Lower leg skin (tissue), 4 donors: ENCODE measurements at regions not wholly inside any gene's neighbourhood (a gene's known extent, or its start where the extent isn't known, plus 50 kb on each side); places are given as distances from the start of the nearest gene placed in this dataset.

Experiments
- DNase-seq, 2 donors: peaks; one replicate each; pipeline ENCODE4 v3.0.0-alpha.2; 2019; ENCODE audit warnings: low spot score in 2 of 2
- H3K4me3 ChIP-seq: fragments of 200-600 bp; sonication (generic); 2 replicates; pipeline ENCODE4 v1.5.1; 2017; ENCODE audit warnings: mild to moderate bottlenecking, low read depth; ENCODE audit not compliant: poor library complexity, severe bottlenecking
- POLR2A ChIP-seq, 2 donors: fragments of 450-650 bp; IDR thresholded peaks; one replicate each; pipeline ENCODE4 v1.6.1; 2016 to 2017; ENCODE audit warnings: antibody characterized with exemption in 2 of 2, mild to moderate bottlenecking in 1 of 2, moderate library complexity in 1 of 2
- WGBS, 2 donors: methylation state at CpG; one replicate each; pipeline ENCODE4 v1.1.5; 2018; 5-methylcytosine and 5-hydroxymethylcytosine counted together
- intact Hi-C: fragments of 100-400 bp; cut with DNase I; formaldehyde crosslinking; loops from one replicate; pipeline ENCODE4 v1.15.0; 2023; ENCODE audit warnings: low total_unique reads
- TF ChIP-seq, protein P1 (sequence below), 3 donors: fragments of 450-650 bp; IDR thresholded peaks; one replicate each; pipeline ENCODE4 v1.5.1; 2016; ENCODE audit warnings: antibody characterized with exemption in 3 of 3, mild to moderate bottlenecking in 3 of 3, moderate library complexity in 2 of 3

DNA sequence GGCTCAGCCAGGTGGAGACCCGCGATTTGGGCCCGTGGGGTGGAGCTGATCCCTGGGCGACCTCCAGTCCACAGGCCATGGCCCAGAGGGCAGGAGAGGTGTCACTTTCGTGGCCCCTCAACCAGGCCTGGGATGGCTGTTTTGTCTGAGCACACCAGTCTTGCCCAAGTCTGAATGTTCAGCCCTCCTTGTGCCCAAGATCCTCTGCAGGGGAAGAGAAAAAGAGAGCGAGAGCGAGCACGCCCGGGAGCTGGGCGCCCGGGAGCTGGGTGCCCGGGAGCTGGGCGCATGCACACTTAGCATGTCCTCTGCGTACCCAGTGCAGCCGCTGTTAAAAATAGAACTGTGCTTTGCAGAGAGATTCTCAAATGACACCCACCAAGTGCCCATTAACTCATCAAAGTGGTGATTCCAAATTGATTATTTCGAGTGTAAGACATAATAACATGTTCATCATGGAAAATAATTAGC lies 403.3 kb upstream of the TNRC6C start:
- H3K4me3 ChIP-seq, result no peak overlapping the region
- 51 to 71% methylated on average over 16 of the region's 16 CpGs for WGBS, 2 donors
- intact Hi-C loops, result no loop called here
- DNase-seq, result no peak
- TF ChIP-seq, protein P1, sequence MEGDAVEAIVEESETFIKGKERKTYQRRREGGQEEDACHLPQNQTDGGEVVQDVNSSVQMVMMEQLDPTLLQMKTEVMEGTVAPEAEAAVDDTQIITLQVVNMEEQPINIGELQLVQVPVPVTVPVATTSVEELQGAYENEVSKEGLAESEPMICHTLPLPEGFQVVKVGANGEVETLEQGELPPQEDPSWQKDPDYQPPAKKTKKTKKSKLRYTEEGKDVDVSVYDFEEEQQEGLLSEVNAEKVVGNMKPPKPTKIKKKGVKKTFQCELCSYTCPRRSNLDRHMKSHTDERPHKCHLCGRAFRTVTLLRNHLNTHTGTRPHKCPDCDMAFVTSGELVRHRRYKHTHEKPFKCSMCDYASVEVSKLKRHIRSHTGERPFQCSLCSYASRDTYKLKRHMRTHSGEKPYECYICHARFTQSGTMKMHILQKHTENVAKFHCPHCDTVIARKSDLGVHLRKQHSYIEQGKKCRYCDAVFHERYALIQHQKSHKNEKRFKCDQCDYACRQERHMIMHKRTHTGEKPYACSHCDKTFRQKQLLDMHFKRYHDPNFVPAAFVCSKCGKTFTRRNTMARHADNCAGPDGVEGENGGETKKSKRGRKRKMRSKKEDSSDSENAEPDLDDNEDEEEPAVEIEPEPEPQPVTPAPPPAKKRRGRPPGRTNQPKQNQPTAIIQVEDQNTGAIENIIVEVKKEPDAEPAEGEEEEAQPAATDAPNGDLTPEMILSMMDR (IDR thresholded peaks at IDR 0.05), result no peak
- no peak for TF ChIP-seq POLR2A (IDR thresholded peaks at IDR 0.05)

DNA sequence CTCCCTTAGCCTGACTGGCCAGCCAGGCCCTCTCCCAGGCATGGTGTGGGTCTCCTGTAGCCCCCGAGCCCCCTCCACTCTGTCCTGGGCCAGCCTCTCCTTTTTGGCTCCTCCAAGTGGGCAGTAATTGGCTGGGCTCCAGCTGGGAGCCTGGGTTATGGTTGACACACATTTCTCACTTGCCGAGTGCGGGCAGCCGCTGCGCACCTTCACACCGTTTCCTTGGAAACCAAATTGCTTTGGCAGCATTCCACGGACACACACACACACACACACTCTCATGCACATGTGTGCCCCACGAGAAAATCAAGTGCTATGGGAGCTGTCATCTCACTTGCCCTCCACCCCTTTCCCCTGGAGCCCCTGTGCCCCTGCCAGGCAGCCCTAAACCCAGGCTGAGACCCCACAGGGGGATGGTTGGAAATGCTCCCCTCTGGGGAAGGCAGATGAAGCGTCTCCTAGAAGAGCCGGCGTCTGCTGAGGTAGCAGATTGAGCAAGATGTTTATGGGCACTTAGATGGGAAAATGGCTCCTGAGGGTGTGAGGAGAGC lies 402.7 kb upstream of the TNRC6C start:
- intact Hi-C loops, result no loop called here
- no peak for TF ChIP-seq POLR2A (IDR thresholded peaks at IDR 0.05)
- TF ChIP-seq, protein P1 (IDR thresholded peaks at IDR 0.05), result no peak
- DNase-seq, result no peak
- no peak overlapping the region for H3K4me3 ChIP-seq
- 21 to 23% methylated on average over 7 to 11 of the region's 11 CpGs for WGBS, 2 donors

GRCh38 chr17:77556383-77557061 lies 402.0 kb upstream of the TNRC6C start:
- DNase-seq, result no peak
- no peak overlapping the region for H3K4me3 ChIP-seq
- 78 to 79% methylated on average over 13 to 14 of the region's 14 CpGs for WGBS, 2 donors
- intact Hi-C loops, result no loop called here
- no peak for TF ChIP-seq POLR2A (IDR thresholded peaks at IDR 0.05)
- TF ChIP-seq, protein P1 (IDR thresholded peaks at IDR 0.05), result no peak

GRCh38 chr17:77558846-77559626 lies 399.5 kb upstream of the TNRC6C start:
- DNase-seq, result no peak
- intact Hi-C loops, result no loop called here
- WGBS, 2 donors, result 83 to 87% methylated on average over 12 of the region's 12 CpGs
- TF ChIP-seq, protein P1 (IDR thresholded peaks at IDR 0.05), result no peak
- TF ChIP-seq POLR2A (IDR thresholded peaks at IDR 0.05), result no peak
- no peak overlapping the region for H3K4me3 ChIP-seq

DNA sequence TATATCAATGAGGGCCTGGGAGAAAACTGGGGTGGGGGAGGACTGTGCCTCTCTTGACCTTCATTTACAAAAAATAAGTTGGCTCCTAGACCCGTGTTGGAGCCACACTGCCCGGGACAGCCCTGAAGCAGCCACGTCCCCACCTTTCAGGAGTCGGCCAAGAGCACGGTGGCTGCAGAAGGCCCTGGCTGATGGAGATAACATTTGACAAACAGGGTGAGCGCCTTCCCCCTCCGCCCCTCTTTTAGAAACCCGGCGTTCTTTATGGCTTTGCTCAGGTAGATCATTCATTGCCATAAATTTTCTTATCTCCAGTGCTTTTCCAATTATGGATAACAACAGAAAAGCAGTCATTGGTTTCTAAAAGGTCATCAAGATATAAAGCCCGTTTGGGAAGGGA lies 398.1 kb upstream of the TNRC6C start:
- no peak for DNase-seq
- TF ChIP-seq, protein P1 (IDR thresholded peaks at IDR 0.05), result no peak
- no peak for TF ChIP-seq POLR2A (IDR thresholded peaks at IDR 0.05)
- H3K4me3 ChIP-seq, result no peak overlapping the region
- 85 to 86% methylated on average over 10 of the region's 10 CpGs for WGBS, 2 donors
- intact Hi-C loops, result no loop called here
